ENCODE measurements at regions not wholly inside any gene's neighbourhood (a gene's known extent, or its start where the extent isn't known, plus 50 kb on each side); places are given as distances from the start of the nearest gene placed in this dataset.

GRCh38 chr2:341912-342311 lies 54.0 kb upstream of the ALKAL2 start:
- Mint-ChIP-seq H3K4me1 (peaks cover 0 to 7% (median 0%) of the 10 kb centered on the region in 3 donors), H3K4me3 (no peak overlapping the region), H3K27ac (no peak overlapping the region), H3K36me3 (peaks cover 8% of the 10 kb centered on the region), H3K27me3 (peaks cover 27 to 29% of the 10 kb centered on the region in 2 donors), H3K9me3 (peaks cover 9 to 23% (median 12%) of the 10 kb centered on the region in 3 donors)
- no peaks in the 10 kb centered on the region for H3K36me3 ChIP-seq (ENCODE audit: control insufficient read depth in 2 of 2, extremely low read depth in 1 of 2, insufficient read depth in 1 of 2, low read length in 1 of 2)
- peaks cover 4% of the 10 kb centered on the region for H3K9me3 ChIP-seq
- H3K27ac ChIP-seq (ENCODE audit: low read length) = no peak overlapping the region
- H3K27me3 ChIP-seq (replicated peaks in 1 of 2; ENCODE audit: control insufficient read depth in 2 of 2, extremely low read depth in 1 of 2, insufficient read depth in 2 of 2, low read length in 1 of 2) = peaks cover 0 to 21% of the 10 kb centered on the region in 2 experiments
- no peak overlapping the region for H3K4me3 ChIP-seq (ENCODE audit: control insufficient read depth in 1 of 2, extremely low read depth in 1 of 2, low read length in 1 of 2)
- ChIA-PET CTCF (no interaction called here), POLR2A (interaction anchor here in 1 of 2 donors (0.6 to 0.7 kb wide), 2 partner anchors 26 to 227 kb away, joined by 4 to 5 read pairs; no protein-coding TSS in a partner anchor)
- ATAC-seq (replicated peaks in 1 of 4) (no peak), DNase-seq (no peak)
- no peaks in the 10 kb centered on the region for H3K4me1 ChIP-seq (ENCODE audit: control insufficient read depth in 1 of 2, extremely low read depth in 1 of 2, insufficient read depth in 2 of 2, low read length in 2 of 2)
- no CpG with 5 or more reads among the region's 2 CpGs for WGBS (ENCODE audit: insufficient coverage)

DNA sequence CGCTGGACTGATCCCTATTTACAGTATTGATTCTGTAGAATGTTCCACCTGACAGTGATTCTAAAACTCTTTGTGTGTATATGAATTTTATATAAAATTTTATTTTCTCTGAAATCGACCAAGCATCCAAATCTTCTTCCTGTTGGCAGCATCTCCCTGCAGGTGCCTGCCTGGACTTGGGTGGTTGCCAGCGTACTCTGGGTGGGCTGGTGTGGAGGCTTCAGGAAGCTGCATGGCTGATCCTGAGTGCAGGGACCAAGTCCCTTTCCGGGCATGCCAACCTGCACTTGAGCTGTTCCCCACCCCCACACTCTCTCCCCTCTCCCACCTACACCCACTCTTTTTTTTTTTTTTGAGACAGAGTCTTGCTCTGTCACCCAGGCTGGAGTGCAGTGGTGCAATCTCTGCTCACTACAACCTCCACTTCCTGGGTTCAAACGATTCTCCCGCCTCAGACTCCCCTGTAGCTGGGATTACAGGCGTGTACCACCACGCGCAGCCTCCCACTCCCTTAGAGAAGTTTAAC lies 53.2 kb upstream of the ALKAL2 start:
- H3K9me3 Mint-ChIP-seq = peaks cover 11 to 30% (median 17%) of the 10 kb centered on the region in 3 donors
- CTCF ChIA-PET = no interaction called here
- H3K27ac Mint-ChIP-seq = no peak overlapping the region
- peaks cover 4% of the 10 kb centered on the region for H3K9me3 ChIP-seq
- H3K27me3 ChIP-seq (replicated peaks in 1 of 2; ENCODE audit: control insufficient read depth in 2 of 2, extremely low read depth in 1 of 2, insufficient read depth in 2 of 2, low read length in 1 of 2) = peaks cover 0 to 21% of the 10 kb centered on the region in 2 experiments
- no peak overlapping the region for H3K27ac ChIP-seq (ENCODE audit: low read length)
- H3K36me3 ChIP-seq (ENCODE audit: control insufficient read depth in 2 of 2, extremely low read depth in 1 of 2, insufficient read depth in 1 of 2, low read length in 1 of 2) = no peaks in the 10 kb centered on the region
- H3K4me1 Mint-ChIP-seq = peaks cover 0 to 7% (median 0%) of the 10 kb centered on the region in 3 donors
- ATAC-seq (replicated peaks in 1 of 4) (no peak), DNase-seq (no peak)
- WGBS (ENCODE audit: insufficient coverage) = 33% methylated on average over 1 of the region's 9 CpGs
- no peak overlapping the region for H3K4me3 Mint-ChIP-seq
- no peak overlapping the region for H3K4me3 ChIP-seq (ENCODE audit: control insufficient read depth in 1 of 2, extremely low read depth in 1 of 2, low read length in 1 of 2)
- POLR2A ChIA-PET = no interaction called here
- H3K36me3 Mint-ChIP-seq = peaks cover 10% of the 10 kb centered on the region
- H3K4me1 ChIP-seq (ENCODE audit: control insufficient read depth in 1 of 2, extremely low read depth in 1 of 2, insufficient read depth in 2 of 2, low read length in 2 of 2) = no peaks in the 10 kb centered on the region
- H3K27me3 Mint-ChIP-seq = peaks cover 23 to 25% of the 10 kb centered on the region in 2 donors

All from T-cell (primary cell).